IPS-18c (cell line): ENCODE measurements at regions not wholly inside any gene's neighbourhood (a gene's known extent, or its start where the extent isn't known, plus 50 kb on each side); places are given as distances from the start of the nearest gene placed in this dataset.
"Not testable (repeated sequence)": the region's sequence is repeated elsewhere in the genome, so short reads cannot be mapped to it uniquely, and the experiment has no call there.

ENCODE experiments used
- H3K4me3 ChIP-seq: 2 replicates; pipeline ENCODE4 v1.7.0; 2013; ENCODE audit warnings: low read depth, mild to moderate bottlenecking, low read length, moderate library complexity; ENCODE audit not compliant: insufficient read depth
- H3K9me3 ChIP-seq: one replicate; pipeline ENCODE4 v1.6.1; 2013; ENCODE audit warnings: mild to moderate bottlenecking, low read length, moderate library complexity; ENCODE audit not compliant: control insufficient read depth, insufficient read depth

DNA sequence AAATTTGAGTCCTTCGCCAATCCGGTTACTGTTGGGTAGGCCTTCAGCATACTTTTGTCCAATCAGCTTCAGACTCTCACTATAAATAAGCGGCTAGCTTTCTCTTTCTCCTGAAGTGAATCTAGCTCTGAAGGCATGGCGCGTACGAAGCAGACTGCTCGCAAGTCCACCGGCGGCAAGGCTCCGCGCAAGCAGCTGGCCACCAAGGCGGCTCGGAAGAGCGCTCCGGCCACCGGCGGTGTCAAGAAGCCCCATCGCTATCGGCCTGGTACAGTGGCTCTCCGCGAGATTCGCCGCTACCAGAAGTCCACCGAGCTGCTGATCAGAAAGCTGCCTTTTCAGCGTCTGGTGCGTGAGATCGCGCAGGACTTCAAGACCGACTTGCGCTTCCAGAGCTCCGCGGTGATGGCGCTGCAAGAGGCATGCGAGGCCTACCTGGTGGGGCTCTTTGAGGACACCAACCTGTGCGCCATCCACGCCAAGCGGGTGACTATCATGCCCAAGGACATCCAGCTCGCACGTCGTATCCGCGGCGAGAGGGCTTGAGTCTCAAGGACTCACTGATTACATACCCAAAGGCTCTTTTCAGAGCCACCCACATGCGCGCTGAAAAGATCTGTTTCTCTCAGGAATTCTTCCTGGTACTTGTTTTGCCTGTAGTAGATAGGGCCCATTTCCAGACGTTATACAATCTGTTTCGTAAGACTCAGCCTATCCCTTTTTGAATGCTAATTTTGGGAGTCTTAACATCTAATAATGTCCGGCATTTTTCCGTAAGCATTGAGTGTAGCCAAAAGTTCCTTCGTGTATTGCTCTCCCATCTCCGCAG is 102.0 kb downstream of the OR2B2 start:
- Histone ChIP-seq H3K4me3 (peak overlapping the region; percentile 70), H3K9me3 (no peaks in the 10 kb centered on the region)

DNA sequence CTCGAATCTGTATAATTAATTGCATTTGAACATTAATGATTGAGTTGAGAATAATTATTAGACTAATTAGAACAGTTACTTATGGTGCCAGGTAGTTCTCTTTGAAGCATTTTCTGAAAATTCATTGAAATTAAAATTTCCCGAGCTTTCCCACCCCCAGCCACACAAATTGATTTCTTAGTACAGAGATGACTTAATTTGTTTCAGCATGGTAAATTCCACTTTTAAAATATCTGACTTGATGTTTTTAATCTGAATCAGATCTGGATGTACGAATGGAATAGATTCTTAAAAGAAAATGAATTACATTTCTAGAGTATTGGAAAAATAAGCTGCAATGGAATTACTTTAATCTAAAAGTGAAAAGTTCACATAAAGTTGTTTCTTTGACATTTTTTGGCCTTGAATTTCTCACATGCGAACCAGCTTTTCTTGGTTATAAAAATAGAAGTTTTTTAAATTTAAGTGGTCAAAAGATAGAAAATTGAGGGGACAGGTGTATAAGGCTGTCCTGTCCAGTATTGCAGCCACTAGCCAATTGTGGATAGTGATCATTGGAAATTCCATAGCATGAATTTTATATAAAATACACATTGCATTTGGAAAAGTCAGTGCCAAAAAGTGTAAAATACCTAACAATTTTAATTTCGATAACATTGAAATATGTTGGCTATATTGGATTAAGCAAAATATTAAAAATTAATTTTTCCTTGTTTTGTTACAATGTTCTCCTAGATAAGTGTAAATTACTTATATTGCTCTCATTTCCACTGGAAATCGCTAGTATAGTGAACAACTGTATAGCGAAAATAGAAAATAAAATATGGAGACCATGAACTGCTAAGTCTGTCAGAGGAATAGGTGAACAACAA is 102.9 kb downstream of the OR2B2 start:
- H3K4me3 ChIP-seq = peak overlapping the region; percentile 66; the same call in 1 of the 2 replicates
- H3K9me3 ChIP-seq = no peaks in the 10 kb centered on the region

DNA sequence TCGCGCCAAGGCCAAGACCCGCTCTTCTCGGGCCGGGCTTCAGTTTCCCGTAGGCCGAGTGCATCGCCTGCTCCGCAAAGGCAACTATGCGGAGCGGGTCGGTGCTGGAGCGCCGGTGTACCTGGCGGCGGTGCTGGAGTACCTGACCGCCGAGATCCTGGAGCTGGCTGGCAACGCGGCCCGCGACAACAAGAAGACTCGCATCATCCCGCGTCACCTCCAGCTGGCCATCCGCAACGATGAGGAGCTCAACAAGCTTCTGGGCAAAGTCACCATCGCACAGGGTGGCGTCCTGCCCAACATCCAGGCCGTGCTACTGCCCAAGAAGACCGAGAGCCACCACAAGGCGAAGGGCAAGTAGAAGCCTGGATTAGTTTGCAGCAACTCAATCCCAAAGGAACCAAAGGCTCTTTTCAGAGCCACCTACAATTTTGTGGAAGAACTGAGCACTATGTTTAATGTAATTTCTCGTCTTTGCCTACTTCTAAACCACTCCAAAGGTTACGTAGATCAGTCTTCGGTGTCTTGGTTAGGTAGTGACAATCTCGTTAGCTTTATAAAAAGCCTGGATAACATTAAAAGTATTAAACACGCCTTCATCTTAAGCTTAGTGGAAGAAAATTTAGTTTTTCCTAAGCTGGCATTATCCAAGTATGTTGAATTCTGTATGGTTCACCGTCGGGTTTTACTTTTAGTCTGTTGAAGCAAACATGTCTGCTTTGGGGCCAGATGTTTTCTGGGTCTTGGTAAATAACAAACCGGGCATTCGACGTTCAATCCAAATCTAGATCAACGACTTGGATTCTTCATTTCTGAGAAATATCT is 103.7 kb downstream of the OR2B2 start:
- H3K4me3 ChIP-seq = peak overlapping the region; percentile 66
- H3K9me3 ChIP-seq = not testable (repeated sequence)

DNA sequence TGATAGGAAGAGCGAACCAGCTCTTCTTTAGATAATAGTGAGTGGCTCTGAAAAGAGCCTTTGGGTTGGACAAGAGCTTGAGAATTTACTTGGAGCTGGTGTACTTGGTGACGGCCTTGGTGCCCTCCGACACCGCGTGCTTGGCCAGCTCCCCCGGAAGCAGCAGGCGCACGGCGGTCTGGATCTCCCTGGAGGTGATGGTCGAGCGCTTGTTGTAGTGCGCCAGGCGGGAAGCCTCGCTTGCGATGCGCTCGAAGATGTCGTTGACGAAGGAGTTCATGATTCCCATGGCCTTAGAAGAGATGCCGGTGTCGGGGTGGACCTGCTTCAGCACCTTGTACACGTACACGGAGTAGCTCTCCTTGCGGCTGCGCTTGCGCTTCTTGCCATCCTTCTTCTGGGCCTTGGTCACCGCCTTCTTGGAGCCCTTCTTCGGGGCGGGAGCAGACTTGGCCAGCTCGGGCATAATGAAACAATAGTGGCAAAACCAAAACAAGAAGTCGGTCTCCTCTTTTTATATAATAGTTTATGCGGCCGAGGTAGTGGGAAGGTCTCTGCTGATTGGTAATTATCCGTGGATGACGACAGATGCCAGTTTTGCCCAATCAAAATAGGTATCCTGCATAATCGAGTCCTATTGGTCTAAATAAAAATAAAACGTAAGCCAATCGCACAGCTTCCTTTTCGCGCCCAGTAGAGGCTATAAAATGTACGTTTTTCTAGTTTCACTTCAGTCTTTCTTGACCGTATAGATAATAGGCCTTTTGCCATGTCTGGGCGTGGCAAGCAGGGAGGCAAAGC is 104.6 kb downstream of the OR2B2 start:
- not testable (repeated sequence) for H3K9me3 ChIP-seq
- H3K4me3 ChIP-seq = peak overlapping the region; percentile 50

DNA sequence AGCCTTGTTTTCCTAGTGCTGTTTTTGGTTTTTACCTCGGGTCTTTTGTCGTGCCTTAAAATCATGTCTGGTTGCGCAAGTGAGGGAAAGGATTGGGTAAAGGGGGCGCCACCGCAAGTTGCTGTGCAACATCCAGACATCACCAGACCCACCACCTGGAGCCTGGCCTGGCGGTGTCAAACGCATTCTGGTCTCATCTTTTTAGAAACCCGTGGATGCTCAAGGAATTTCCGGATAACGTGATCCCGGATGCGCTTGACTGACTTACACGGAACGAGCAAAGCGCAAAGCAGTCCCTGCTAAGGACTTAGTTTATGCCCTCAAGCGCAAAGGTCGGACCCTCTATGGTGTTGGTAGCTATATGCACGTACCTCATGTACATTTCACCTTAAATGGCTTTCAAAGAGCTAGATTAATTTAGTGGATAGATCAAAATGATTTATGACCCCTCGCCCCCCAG is 105.2 kb downstream of the OR2B2 start:
- H3K9me3 ChIP-seq = no peaks in the 10 kb centered on the region
- H3K4me3 ChIP-seq = peak overlapping the region; percentile 50

DNA sequence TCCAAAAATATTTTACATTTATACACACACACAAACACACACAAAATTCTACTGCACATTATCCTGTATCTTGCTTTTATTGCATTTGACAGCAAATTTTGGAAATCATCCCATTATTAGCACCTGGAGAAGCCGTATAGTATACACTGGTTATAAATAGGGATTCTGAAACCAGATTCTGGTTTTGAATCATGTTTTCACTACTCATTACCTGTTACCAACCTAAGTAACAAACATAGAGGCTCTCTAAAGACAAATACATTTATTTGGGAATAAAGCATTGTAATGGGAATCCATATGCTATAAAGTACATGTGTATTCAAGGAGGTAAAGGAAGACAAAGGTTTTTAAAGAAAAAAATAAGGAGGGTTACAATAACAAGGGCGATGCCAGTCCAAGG is 106.8 kb downstream of the OR2B2 start:
- H3K4me3 ChIP-seq = no peak overlapping the region
- no peaks in the 10 kb centered on the region for H3K9me3 ChIP-seq

DNA sequence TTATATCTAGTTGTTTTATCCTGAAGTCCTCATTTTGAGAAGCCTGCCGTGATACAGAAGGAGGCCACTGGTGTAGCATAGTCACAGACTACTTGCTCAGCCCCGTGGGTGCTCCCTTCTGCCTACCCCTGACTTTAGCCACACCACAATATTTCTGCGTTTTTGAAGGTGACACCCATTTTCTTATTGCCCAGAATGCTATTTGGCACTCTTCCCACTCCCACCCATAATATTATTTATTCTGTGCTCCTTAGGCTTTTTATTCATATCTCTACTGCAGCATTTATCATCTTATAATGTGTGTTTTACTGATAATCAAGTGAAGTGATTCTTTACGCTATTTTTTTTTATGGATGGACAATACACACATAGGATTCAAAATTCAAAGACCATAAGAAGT is 107.3 kb downstream of the OR2B2 start:
- Histone ChIP-seq H3K9me3 (no peaks in the 10 kb centered on the region), H3K4me3 (no peak overlapping the region)

DNA sequence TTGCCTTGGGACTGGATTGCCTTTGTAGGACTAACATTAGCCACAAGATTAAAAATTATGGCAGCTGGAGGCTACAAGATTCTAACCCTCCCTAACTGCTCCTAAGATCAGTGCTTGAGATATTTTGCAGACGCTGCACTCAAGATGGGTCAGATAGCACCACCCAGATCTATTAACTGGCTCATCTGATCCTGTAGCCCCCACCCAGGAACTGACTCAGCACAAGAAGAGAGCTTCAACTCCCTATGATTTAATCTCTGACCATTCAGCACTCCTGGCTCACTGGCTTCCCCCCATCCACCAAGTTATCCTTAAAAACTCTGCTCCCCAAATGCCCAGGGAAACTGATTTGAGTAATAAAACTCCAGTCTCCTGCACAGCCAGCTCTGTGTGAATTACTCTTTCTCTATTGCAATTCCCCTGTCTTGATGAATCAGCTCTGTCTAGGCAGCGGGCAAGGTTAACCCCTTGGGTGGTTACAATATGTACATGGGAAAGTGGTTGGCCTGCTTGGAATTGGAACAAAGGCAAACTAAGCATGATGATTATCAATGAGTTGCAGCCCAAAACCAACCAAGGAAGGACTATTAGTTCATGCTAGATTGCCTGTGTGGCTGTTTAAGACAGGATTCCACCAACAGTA is 111.3 kb downstream of the OR2B2 start:
- no peak overlapping the region for H3K4me3 ChIP-seq
- no peaks in the 10 kb centered on the region for H3K9me3 ChIP-seq

DNA sequence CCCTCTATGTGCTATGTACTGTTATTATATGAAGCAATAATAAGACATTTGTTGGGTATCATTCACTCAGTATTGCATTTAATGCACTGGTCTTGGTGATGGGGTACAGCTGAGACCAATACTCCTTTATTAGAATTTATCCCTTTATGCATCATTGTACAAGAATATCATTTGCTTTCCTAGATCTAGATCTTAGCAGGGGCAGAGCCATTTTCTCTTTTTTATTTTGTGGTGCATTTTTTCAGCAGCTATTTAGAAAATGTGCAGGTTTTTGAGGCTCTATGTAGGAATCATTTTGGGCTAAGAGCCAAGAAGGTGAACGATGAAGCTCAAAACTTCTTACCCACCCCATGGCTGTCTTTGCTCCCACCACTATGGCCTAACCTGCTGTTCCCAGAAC is 114.2 kb downstream of the OR2B2 start:
- no peaks in the 10 kb centered on the region for H3K9me3 ChIP-seq

DNA sequence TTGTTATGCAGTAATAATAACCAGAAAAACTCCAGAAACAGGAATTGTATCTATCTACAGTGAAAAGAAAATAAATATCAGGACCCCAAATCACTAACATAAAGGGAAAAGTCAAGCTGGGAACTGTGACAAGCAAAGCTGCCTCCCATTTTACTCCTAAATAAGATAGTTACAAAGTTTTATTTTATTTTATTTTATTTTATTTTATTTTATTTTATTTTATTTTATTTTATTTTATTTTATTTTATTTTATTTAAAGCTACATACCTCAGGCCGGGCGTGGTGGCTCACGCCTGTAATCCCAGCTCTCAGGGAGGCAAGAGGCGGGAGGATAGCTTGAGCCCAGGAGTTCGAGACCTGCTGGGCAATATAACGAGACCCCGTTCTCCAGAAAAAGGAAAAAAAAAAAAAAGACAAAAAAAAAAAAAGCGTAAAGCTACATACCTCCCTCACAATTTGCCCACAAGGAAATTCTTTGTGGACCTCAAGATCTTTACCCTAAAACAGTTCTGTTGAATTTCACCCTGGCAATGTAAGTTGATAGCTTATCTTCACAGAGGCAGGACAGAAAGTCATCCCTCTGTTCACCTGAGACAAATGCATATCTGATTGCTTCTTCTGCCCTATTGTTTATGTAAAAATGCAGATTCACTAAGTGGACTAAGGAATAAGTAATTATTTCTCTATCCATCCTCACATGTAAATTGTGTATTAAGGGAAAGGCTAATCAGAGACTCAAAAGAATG is 115.3 kb downstream of the OR2B2 start:
- not testable (repeated sequence) for H3K4me3 ChIP-seq, H3K9me3 ChIP-seq

More for the DNA sequence above, 114.2 kb downstream of the OR2B2 start:
- no peak overlapping the region for H3K4me3 ChIP-seq

DNA sequence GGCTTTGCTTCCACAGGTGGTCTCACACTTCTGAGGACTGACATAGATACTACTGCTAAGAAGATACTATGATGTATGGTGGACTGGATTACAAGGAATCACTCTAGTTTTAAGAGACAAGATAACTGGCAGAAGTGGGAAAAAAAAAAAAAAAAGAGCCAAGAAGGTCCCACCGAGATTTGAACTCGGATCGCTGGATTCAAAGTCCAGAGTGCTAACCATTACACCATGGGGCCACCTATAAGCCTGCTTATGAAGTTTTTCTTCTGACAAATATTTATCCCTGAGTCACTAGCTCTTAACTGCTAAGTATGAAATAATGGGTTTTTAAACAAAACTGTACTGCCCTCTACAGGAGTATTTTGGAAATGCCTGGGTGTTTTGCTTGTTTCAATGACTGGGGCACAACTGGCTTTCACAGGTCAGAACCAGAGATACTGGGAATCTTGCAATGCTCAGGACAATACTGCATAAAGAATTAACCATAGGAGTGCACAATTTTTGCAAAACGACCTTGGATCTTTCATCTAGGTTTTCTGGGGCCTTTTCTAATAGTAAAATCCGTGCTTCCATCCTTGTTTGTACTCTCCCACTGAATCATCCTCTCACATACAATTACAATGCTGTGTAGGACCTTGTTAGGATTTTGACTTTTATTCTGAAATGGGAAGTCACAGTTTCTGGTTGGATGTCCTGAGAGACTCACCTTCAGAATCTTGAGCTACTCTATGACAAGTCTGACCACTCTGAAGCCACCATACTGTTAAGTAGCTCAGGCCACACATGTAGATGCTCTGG is 116.3 kb downstream of the OR2B2 start:
- Histone ChIP-seq H3K9me3 (no peaks in the 10 kb centered on the region), H3K4me3 (no peak overlapping the region)

DNA sequence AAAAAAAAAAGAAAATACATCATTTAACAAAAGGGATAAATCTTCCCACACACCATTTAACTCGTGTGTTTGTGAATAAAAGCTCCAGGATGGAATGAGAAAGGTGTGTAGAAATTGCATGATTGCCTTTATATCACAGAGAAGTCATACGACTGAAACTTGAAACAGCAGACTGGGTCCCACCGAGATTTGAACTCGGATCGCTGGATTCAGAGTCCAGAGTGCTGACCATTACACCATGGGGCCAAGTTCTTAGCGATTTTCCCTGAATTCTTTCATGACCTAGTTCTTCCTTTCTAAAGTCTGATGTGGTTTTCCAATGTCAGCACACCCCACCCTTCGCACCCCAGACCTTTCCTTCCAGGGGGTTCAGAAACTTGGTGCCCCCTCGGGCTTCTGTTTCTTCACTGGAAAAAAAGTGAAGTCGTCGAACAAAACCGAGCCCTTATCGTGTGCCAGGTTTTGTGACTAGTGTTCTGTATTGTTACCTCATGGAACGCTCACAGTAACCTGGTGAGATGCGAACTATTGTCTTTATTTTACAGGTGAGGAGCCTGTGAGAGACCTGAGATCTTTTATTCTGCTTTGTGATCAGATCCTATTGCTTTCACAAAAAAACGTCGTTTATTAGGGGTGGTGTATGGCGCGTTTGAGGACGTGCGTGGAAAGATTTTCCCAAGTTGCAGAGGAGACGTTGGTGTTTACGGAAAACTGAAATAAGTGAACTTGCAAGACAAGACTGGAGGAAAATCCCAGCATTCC is 120.8 kb downstream of the OR2B2 start:
- Histone ChIP-seq H3K4me3 (peak overlapping the region; percentile 62), H3K9me3 (no peaks in the 10 kb centered on the region)

DNA sequence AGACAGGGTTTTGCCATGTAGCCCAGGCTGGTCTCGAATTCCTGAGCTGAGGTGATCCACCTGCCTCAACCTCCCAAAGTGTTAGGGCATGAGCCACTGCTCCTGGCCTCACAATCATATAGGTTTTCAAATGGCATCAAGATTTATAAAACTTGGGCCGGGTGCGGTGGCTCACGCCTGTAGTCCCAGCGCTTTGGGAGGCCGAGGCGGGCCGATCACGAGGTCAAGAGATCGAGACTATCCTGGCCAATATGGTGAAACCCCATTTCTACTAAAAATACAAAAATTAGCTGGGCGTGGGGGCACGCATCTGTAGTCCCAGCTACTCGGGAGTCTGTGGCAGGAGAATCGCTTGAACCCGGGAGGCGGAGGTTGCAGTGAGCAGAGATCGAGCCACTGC is 123.8 kb downstream of the OR2B2 start:
- not testable (repeated sequence) for H3K9me3 ChIP-seq, H3K4me3 ChIP-seq

DNA sequence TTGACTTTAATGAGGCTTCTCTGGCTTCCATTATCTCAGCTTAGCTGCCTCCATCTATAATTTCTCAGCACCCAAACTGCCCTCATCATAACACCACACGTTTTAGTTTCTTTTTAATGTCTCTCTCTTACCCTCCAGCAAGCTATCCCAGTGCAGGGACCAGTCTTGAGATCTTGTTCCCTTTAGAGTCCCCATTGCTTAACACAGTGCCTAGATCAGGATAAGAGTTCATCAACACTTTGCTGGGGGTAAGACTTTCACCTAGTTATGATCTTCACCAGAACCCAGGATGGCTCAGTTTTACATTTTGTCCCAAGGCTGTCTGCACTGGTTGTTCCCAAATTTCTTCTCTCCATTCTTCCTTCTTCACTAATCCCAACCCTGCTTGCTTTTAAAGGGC is 126.1 kb downstream of the OR2B2 start:
- H3K9me3 ChIP-seq = no peaks in the 10 kb centered on the region
- no peak overlapping the region for H3K4me3 ChIP-seq
